ENCODE measurements at regions not wholly inside any gene's neighbourhood (a gene's known extent, or its start where the extent isn't known, plus 50 kb on each side); places are given as distances from the start of the nearest gene placed in this dataset.

DNA sequence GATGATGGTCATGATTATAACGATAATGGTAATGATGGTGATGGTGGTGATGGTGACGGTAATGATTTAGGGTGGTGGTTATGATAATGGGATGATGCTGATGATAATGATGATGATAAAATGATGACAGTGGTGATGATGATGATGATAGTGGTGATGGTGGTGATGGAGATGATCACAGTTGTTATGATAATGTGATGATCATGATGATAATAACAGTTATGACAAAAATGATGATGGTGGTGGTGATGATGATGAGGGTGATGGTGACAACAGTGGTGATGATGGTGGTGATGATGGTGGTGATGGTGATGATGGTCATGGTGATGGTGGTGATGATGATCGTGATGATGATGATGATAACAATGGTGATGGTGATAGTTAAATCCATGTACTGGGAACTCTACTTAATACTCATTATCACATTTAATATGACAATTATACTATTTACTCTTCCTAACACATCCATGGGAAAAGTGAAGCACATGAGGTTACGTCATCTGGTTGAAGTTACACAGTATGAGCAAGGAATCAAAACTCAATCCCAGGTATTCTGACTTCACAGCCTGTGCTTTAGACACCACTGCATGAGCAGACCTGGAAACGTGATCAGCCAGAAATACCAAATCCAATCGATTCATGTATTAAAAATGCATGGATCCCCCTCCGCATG lies 322.2 kb downstream of the BRD1 start:
- Histone ChIP-seq H3K27me3 (ENCODE audit: insufficient read depth, poor library complexity, severe bottlenecking) (no peaks in the 10 kb centered on the region), H3K4me3 (replicated peaks; ENCODE audit: insufficient read depth, low read length) (no peak overlapping the region), H3K27ac (replicated peaks) (no peak overlapping the region)
- no peak for DNase-seq (ENCODE audit: low read depth in 1 of 2, low spot score in 1 of 2)
- no peak for TF ChIP-seq POLR2AphosphoS5 (IDR thresholded peaks at IDR 0.05; ENCODE audit: low read depth)
- TF ChIP-seq, protein P1, sequence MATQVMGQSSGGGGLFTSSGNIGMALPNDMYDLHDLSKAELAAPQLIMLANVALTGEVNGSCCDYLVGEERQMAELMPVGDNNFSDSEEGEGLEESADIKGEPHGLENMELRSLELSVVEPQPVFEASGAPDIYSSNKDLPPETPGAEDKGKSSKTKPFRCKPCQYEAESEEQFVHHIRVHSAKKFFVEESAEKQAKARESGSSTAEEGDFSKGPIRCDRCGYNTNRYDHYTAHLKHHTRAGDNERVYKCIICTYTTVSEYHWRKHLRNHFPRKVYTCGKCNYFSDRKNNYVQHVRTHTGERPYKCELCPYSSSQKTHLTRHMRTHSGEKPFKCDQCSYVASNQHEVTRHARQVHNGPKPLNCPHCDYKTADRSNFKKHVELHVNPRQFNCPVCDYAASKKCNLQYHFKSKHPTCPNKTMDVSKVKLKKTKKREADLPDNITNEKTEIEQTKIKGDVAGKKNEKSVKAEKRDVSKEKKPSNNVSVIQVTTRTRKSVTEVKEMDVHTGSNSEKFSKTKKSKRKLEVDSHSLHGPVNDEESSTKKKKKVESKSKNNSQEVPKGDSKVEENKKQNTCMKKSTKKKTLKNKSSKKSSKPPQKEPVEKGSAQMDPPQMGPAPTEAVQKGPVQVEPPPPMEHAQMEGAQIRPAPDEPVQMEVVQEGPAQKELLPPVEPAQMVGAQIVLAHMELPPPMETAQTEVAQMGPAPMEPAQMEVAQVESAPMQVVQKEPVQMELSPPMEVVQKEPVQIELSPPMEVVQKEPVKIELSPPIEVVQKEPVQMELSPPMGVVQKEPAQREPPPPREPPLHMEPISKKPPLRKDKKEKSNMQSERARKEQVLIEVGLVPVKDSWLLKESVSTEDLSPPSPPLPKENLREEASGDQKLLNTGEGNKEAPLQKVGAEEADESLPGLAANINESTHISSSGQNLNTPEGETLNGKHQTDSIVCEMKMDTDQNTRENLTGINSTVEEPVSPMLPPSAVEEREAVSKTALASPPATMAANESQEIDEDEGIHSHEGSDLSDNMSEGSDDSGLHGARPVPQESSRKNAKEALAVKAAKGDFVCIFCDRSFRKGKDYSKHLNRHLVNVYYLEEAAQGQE (IDR thresholded peaks at IDR 0.05; ENCODE audit: insufficient replicate concordance, low read depth): no peak
- no peak for TF ChIP-seq SPI1 (IDR thresholded peaks at IDR 0.05; ENCODE audit: borderline replicate concordance, low read depth)
- TF ChIP-seq, protein P2, sequence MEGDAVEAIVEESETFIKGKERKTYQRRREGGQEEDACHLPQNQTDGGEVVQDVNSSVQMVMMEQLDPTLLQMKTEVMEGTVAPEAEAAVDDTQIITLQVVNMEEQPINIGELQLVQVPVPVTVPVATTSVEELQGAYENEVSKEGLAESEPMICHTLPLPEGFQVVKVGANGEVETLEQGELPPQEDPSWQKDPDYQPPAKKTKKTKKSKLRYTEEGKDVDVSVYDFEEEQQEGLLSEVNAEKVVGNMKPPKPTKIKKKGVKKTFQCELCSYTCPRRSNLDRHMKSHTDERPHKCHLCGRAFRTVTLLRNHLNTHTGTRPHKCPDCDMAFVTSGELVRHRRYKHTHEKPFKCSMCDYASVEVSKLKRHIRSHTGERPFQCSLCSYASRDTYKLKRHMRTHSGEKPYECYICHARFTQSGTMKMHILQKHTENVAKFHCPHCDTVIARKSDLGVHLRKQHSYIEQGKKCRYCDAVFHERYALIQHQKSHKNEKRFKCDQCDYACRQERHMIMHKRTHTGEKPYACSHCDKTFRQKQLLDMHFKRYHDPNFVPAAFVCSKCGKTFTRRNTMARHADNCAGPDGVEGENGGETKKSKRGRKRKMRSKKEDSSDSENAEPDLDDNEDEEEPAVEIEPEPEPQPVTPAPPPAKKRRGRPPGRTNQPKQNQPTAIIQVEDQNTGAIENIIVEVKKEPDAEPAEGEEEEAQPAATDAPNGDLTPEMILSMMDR (IDR thresholded peaks at IDR 0.05; ENCODE audit: insufficient read depth, low read length): no peak
- no peak for TF ChIP-seq GABPA (IDR thresholded peaks at IDR 0.05; ENCODE audit: low read depth)

DNA sequence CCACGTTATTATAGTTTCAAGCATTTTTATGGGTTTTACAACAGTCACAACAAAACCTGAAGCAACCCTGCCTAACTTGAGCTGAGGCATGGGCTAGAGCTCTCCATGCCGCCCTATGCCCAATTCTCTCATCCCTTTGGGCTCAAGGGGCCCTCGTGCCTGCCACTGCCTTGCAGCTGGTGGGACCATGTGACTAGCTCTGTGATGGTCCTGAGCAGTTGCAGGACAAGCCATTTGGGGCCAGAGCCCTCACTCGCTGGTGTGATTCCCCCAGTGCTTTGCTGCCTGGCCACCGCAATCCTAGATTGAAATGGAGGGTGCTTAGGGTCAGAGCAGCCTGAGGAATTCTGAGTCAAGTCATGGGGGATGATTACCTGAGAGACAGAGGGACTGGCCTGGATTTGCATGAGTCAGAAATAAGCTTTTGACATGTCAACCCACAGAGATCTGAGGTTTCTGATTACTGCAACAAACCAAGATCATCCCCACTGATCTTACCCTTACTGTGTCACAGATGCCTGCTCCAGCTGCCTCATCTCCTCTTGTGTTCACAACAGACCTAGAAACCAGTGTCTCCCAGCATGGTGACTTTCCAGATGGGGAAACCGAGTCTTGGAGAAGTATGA lies 323.7 kb downstream of the BRD1 start:
- no peaks in the 10 kb centered on the region for H3K27me3 ChIP-seq (ENCODE audit: insufficient read depth, poor library complexity, severe bottlenecking)
- no peak overlapping the region for H3K27ac ChIP-seq (replicated peaks)
- no peak overlapping the region for H3K4me3 ChIP-seq (replicated peaks; ENCODE audit: insufficient read depth, low read length)
- no peak for DNase-seq (ENCODE audit: low read depth in 1 of 2, low spot score in 1 of 2)
- TF ChIP-seq POLR2AphosphoS5 (IDR thresholded peaks at IDR 0.05; ENCODE audit: low read depth): no peak
- no peak for TF ChIP-seq SPI1 (IDR thresholded peaks at IDR 0.05; ENCODE audit: borderline replicate concordance, low read depth)
- no peak for TF ChIP-seq GABPA (IDR thresholded peaks at IDR 0.05; ENCODE audit: low read depth)
- TF ChIP-seq, protein P1 (IDR thresholded peaks at IDR 0.05; ENCODE audit: insufficient replicate concordance, low read depth): no peak
- TF ChIP-seq, protein P2 (IDR thresholded peaks at IDR 0.05; ENCODE audit: insufficient read depth, low read length): no peak

DNA sequence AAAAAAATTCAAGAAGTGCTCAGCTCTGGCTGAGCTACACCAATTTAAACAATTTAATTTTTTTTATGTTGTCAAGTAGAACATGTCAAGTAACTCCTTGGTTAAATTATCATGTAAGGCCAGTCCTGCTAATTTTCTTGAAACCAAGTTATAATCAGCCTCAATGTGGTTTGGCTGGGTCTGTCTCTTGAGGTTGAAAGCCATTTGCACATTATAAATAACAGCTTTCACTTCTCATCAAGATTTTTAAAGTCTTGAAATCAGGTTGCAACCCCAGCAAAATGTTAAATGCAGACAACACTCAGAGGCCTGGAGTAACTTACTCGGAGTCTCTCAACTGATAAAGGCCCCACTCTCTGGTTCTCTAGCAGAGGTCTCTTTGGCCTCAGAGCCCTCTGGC lies 324.4 kb downstream of the BRD1 start:
- TF ChIP-seq SPI1 (IDR thresholded peaks at IDR 0.05; ENCODE audit: borderline replicate concordance, low read depth): no peak
- TF ChIP-seq, protein P2 (IDR thresholded peaks at IDR 0.05; ENCODE audit: insufficient read depth, low read length): no peak
- no peak for TF ChIP-seq GABPA (IDR thresholded peaks at IDR 0.05; ENCODE audit: low read depth)
- no peak for TF ChIP-seq POLR2AphosphoS5 (IDR thresholded peaks at IDR 0.05; ENCODE audit: low read depth)
- TF ChIP-seq, protein P1 (IDR thresholded peaks at IDR 0.05; ENCODE audit: insufficient replicate concordance, low read depth): no peak
- no peaks in the 10 kb centered on the region for H3K27me3 ChIP-seq (ENCODE audit: insufficient read depth, poor library complexity, severe bottlenecking)
- DNase-seq (ENCODE audit: low read depth in 1 of 2, low spot score in 1 of 2): no peak
- H3K4me3 ChIP-seq (replicated peaks; ENCODE audit: insufficient read depth, low read length): no peak overlapping the region
- no peak overlapping the region for H3K27ac ChIP-seq (replicated peaks)

Data from HL-60 (cell line).